NOMO-1 treated with DMSO at 0.1 percent for 48 hours (cell line): ENCODE measurements at regions not wholly inside any gene's neighbourhood (a gene's known extent, or its start where the extent isn't known, plus 50 kb on each side); places are given as distances from the start of the nearest gene placed in this dataset.

Experiments used
- DNase-seq: peaks from one replicate; lab custom pipeline; 2025; ENCODE audit not compliant: unreplicated experiment; lab: John Stamatoyannopoulos, UW

GRCh38 chr5:173468821-173469251, 140.6 kb upstream of the STC2 start:
- no peak for DNase-seq

GRCh38 chr5:173466227-173466626, 138.0 kb upstream of the STC2 start:
- DNase-seq = no peak

GRCh38 chr5:173464813-173465212, 136.6 kb upstream of the STC2 start:
- no peak for DNase-seq

- no peak for DNase-seq
Measured at GRCh38 chr5:173463207-173463606, 135.0 kb upstream of the STC2 start.

DNA sequence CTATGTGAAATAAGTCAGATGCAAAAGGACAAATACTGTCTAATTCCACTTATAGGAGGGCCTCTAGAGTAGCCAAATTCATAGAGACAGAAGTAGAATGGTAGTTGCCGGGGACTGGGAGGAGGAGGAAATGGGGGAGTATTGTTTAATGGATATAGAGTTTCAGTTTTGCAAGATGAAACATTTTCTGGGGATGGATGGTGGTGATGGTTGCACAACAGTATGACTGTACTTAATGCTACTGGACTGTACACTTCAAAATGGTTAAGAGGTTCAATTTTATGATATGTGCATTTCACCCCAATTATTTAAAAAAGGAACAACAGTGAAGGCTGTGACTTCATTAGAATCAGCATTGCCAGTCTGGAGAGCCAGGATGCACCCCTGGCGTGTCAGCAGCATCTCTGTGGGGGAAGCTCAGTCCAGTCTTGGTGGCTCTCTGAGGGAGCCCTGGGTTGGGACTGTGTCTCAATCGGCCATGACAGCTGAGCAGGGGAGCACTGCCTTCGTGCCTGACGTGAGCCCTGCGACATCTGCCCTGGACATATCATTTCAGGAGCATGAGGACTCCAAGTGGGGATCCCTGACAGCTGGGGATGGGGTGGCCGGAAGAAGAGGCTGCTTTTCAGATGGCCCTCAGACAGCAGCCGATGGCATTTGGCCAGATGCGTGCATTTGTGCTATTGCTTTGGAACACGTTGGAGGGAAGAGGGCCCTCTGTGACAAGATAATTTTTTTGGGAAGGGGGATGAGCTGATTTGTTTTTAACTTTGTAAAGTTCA, 130.8 kb upstream of the STC2 start:
- DNase-seq = peak; percentile 49

DNA sequence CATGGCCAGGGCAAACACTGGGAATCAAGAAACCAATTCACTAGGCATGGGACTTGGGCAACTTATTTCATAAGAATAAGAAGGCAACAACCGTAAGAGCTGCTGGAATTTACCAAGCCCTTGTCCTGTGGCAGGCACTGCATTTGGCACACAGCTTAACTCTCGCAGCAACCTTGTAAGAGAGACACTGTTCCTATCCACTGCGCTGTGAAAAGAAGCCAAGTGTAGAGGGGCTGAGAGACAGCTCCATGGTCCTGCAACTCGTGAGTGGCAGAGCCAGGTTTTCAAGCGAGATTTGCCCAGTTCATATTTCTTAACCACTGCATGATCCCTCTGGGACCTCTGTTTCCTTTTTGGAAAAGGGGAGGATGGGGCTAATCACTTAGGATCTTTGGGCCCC, 129.3 kb upstream of the STC2 start:
- DNase-seq = no peak

DNA sequence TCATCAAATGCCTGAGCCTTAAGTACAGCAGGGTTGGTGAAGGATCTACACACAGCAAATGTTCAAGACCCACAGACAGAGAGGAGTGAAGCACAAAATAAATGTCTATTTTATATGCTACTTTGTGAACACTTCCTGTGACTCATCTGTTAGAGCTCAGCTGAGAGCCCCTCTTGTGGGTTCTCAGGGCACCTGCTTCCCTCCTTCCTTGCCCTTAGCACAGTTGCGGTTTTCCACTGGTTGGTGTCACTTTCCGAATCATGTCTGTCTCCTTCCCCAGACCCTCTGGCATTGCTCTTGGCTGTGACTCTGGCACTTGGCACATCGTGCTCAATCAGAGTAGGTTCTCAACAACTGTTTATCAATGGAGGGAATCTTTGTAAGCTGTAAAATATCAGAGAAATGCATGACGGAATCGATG, 128.5 kb upstream of the STC2 start:
- peak; percentile 72 for DNase-seq

DNA sequence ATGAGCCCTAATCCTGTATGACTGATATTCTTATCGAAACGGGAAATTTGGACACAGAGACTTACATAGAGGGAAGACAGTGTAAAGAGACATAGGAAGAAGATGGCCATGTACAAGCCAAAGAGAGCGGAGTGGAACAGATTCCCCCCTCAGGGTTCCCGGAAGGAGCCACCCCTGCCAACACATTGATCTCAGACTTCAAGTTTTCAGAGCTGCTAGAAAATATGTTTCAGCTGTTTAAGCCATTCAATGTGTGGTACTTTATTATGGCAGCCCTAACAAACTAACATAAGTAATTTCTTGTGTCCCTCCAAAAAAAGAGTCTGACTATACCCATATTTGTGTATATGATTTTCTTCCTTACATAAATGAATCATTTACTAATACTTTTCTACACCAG, 128.0 kb upstream of the STC2 start:
- DNase-seq = no peak

DNA sequence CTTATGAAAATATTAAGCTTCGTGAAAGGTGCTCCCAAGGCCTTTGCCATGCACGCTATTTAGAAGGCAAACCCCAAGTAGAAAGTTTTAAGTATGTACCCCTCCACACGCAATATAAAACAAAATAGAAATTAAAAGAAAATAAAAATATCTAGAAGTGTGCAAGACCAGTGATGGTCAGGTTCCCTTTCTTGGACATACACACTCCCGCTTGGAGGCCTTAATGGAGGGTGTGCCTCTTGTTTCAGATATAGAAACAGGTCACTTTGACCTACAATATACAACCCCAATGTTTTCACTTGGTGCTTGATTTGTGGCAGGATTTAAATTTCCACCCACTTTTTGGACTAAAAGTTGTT, 127.4 kb upstream of the STC2 start:
- DNase-seq = no peak

DNA sequence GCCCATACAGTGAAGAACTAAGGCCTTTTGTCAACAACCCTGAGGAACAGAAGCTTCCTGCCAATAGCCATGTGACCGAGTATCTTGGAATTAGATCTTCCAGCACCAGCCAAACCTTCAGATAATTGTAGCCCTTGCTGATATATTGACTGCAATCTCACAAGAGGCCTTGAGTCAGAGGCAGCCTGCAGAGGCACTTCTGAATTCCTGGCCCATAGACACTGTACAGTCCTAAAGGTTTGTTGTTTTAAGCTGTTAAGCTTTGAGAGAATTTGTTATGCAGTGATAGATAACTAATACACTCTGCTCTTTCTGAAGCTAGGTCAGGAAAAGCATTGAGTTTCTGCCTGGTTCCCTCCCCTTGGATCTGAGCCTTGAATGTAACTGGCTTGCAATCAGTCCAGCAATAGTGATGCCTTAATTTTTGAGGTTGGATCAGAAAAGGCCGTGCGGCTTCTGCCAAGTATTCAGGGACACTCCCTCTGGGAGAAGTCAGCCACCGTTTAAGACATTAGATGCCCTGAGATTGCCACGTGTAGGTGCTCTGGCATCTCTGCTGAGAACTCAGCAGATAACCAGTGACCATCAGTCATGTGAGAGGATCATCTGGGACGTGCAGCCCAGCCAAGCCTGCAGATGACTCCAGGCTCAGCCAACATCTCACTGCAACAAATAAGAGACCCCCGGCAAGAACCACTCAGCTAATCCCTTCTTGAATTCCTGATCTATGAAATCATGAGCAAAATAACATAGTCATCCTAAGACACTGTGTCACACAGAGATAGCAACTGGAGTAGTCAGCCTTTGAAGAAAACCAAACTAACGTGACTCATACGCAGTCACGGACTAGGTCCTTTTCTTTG, 126.8 kb upstream of the STC2 start:
- DNase-seq = no peak

DNA sequence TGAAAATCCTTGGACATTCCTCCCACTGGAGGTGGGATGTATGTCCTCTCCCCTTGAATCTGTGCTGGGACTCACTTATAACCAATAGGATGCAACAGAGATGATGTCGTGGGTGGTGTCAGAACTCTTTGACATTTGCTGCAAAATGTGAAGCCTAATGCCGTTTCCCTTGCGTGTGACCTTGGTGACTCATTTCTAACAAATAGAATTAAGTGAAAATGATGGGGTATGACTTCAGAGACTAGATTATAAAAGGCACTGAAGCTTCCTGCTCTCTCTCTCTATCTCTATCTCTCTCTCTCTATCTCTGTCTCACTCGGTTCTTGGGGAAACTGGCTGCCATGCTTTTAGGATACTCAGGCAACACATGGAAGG, 126.1 kb upstream of the STC2 start:
- peak; percentile 11 for DNase-seq

DNA sequence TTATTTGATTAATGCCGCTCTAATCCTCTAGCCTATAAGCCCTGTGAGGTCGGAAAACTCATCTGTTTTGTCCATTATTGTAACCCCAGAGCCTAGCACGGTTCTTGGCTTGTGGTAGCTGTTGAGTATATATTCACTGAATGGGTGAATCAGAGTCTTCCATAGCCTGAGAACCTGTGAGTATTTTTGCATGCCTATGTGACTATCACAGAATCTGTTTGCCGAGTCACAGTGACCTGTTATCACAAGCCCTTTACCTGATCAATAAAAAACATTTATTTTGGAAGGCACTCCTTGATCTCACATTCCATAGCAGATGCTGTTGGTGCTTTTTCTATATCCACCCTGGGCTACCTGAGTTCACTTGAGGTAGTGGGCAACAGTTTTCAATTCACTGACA, 125.0 kb upstream of the STC2 start:
- DNase-seq = no peak

DNA sequence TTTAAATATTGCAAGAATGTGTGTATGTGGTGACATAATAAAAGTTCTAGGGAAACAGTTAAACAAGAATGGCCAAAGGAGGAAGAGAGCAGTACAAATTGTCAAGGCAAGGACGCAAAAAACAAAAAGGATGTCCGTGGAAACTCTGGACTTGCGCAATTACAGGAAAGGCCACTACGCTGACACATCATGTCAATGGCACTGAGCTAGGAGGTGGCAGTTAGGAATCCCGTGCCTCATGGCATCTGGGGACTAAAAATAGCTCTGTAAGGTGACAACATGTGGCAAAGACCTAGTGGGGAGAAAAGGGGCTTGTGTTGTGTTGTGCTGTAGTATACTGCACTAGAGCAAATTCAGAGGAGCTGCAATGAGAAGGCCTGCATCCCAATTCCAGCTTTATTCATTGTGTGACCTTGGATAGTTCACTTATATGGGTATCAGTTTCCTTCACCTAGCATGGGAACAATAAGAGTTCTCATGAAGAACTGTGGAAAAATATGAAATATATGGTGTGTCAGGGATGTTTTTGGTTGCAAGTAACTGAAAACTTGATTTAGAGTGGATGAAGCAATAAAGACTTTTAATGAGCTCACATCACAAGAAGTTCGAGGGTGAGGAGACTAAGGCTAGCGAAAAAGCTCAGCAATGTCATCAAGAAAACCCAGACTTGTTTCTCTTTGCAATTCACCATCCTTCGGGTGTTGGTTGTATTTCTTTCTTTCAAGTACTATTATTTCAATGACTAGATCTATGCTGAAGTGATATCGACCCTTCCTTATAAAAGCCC, 124.1 kb upstream of the STC2 start:
- peak; percentile 88 for DNase-seq

GRCh38 chr5:173451651-173452050, 123.4 kb upstream of the STC2 start:
- no peak for DNase-seq

DNA sequence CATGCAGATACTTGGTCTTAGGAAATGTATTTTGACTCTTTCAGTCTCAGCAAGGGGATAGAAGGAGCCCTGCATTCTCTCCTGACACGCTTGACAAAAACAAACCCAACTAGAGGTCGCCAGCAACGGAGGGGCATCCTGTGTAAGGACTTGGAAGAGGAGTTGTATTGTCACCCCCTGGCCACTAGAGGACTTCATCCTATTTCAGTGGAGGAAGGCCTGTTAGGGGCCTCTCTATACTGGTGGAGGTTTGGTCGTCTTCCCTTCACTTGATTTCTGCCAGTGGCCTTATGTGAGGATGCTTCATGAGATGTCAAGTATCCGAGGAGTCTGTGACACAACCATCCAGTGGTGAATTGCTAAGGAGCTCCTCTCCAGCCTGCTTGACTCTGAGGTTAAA, 122.8 kb upstream of the STC2 start:
- DNase-seq = no peak

- DNase-seq = no peak
Measured at GRCh38 chr5:173450188-173450587, 122.0 kb upstream of the STC2 start.

DNA sequence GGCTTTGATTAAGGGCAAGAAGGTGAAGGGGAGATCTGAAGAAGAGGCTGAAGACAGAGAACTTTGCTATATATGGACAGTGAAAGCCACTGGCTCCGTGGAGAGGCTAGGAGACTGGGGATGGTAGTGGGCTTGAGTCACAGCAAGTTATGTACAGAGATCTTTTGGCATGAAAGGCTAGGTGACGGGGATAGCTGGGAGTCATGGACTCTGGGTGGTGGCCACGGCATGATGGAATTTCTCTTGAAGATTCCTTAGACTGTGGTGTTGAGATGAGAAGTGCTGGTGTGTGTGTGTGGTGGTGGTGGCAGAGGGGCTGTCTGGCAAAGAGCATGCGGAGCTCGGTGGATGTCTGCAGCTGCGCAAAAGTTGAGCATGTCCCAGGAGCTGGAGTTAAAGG, 120.6 kb upstream of the STC2 start:
- no peak for DNase-seq

- no peak for DNase-seq
Measured at GRCh38 chr5:173443971-173444370, 115.8 kb upstream of the STC2 start.

DNA sequence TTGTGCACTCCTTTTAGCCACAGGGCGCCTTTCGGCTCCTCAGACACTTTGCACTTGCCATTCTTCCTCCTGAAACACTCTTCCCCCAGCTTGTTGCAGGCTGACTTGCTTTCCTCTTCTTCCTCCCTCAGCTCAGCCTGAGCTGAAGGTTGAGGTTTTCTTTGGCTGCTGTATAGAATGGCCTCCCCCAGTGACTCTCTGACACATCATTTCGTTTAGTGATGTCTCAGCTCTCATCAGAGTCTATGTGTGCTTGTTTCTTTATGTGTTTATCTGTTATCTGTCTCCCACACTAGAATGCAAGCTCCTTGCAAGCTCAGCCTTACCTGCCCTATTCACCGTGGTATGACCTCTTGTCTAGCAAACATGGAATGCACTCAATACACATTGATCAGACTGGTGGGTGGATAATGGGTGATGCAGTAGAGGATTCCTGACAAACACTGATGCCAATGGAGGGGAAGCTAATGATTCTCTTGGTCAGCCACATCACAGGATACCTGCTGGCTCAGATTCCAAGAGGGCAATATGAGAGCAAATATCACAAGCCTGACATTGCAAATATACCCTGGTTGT, 112.9 kb upstream of the STC2 start:
- no peak for DNase-seq

GRCh38 chr5:173438951-173439350, 110.7 kb upstream of the STC2 start:
- DNase-seq = no peak

DNA sequence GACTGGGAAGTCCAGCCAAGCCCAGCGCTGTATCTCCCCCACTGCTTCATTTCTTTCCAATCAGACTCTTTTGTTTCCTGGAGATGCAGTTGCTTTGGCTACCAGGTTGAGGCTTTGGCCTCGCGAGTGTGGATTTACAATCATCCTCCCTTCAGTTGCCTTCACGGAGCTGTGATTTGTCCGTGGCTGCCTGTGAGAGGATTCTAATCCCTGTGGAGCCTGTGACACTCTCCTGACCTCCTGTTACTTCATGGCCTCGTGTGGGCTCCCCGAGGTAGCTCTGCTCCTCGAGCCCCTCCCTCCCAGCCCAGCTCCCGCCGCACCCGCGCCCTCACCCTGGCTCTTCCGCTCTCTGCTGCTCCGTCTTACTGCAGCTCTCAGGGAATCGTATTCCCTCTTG, 107.2 kb upstream of the STC2 start:
- DNase-seq = no peak
